CD14-positive monocyte (primary cell): ENCODE measurements at regions not wholly inside any gene's neighbourhood (a gene's known extent, or its start where the extent isn't known, plus 50 kb on each side); places are given as distances from the start of the nearest gene placed in this dataset.

Experiments
- DNase-seq, 3 donors: peaks; one replicate each; pipeline ENCODE4 v3.0.0-alpha.2; 2011 to 2022
- H2AFZ ChIP-seq: 2 replicates; pipeline ENCODE4 v1.6.0; 2012; ENCODE audit warnings: mild to moderate bottlenecking, low read depth, low read length, inconsistent platforms; ENCODE audit not compliant: insufficient read depth, poor library complexity, severe bottlenecking
- H3K27ac ChIP-seq, 2 donors: 1 replicate in 1 of 2; 2 replicates in 1 of 2; pipeline ENCODE4 v1.5.1; 2012 to 2013; ENCODE audit warnings: low read length in 2 of 2, control low read depth in 1 of 2, inconsistent platforms in 1 of 2, low read depth in 1 of 2, mild to moderate bottlenecking in 1 of 2
- H3K27me3 ChIP-seq, 2 donors: one replicate each; pipeline versions ENCODE4 v1.6.0 to v1.6.1; 2011 to 2013; ENCODE audit warnings: low read length in 2 of 2; ENCODE audit not compliant: control insufficient read depth in 2 of 2, insufficient read depth in 2 of 2
- H3K36me3 ChIP-seq, 2 donors: replicated peaks in 1 of 2; 1 replicate in 1 of 2; 2 replicates in 1 of 2; pipeline versions ENCODE4 v1.5.1 to v1.6.1; 2012 to 2013; ENCODE audit warnings: low read length in 2 of 2, control low read depth in 1 of 2, inconsistent platforms in 1 of 2, mild to moderate bottlenecking in 1 of 2; ENCODE audit not compliant: insufficient read depth in 2 of 2, control insufficient read depth in 1 of 2
- H3K4me1 ChIP-seq, 2 donors: 1 replicate in 1 of 2; 2 replicates in 1 of 2; pipeline versions ENCODE4 v1.5.1 to v1.6.1; 2012 to 2013; ENCODE audit warnings: low read length in 2 of 2, control low read depth in 1 of 2, inconsistent platforms in 1 of 2, mild to moderate bottlenecking in 1 of 2, moderate library complexity in 1 of 2; ENCODE audit not compliant: insufficient read depth in 2 of 2, control insufficient read depth in 1 of 2
- H3K4me2 ChIP-seq: replicated peaks from 2 replicates; pipeline ENCODE3; 2012; ENCODE audit warnings: low read length, moderate library complexity, mild to moderate bottlenecking; ENCODE audit not compliant: poor library complexity, severe bottlenecking; ENCODE audit errors: extremely low read depth
- H3K4me3 ChIP-seq, 3 experiments: fragments of 200-600 bp in 1 of 3; sonication (generic) in 1 of 3; replicated peaks in 1 of 3; 1 replicate in 2 of 3; 2 replicates in 1 of 3; pipeline ENCODE4 v1.5.1; 2011 to 2013; ENCODE audit warnings: low read length in 3 of 3, mild to moderate bottlenecking in 3 of 3, control low read depth in 2 of 3, low read depth in 2 of 3, inconsistent platforms in 1 of 3, moderate library complexity in 1 of 3
- H3K79me2 ChIP-seq: 2 replicates; pipeline ENCODE4 v1.6.0; 2012; ENCODE audit warnings: mild to moderate bottlenecking, control low read depth, inconsistent platforms, low read length, moderate library complexity; ENCODE audit not compliant: insufficient read depth
- H3K9ac ChIP-seq: 2 replicates; pipeline ENCODE4 v1.6.0; 2017; ENCODE audit warnings: low read length, mild to moderate bottlenecking; ENCODE audit not compliant: insufficient read depth, poor library complexity, severe bottlenecking
- H3K9me3 ChIP-seq, 2 donors: replicated peaks in 1 of 2; 1 replicate in 1 of 2; 2 replicates in 1 of 2; pipeline versions ENCODE4 v1.5.1 to v1.6.1; 2012 to 2013; ENCODE audit warnings: low read length in 2 of 2, control low read depth in 1 of 2; ENCODE audit not compliant: control insufficient read depth in 1 of 2, insufficient read depth in 1 of 2
- H4K20me1 ChIP-seq: 2 replicates; pipeline ENCODE4 v1.6.0; 2012; ENCODE audit warnings: mild to moderate bottlenecking, low read length, control low read depth, moderate library complexity; ENCODE audit not compliant: insufficient read depth
- H3K27ac Mint-ChIP-seq, 7 donors: one replicate each; pipeline ENCODE4 v1.8.0; 2020; ENCODE audit warnings: mild to moderate bottlenecking in 7 of 7, mixed read lengths in 7 of 7, moderate library complexity in 6 of 7, inconsistent platforms in 2 of 7
- H3K27me3 Mint-ChIP-seq, 3 donors: one replicate each; pipeline ENCODE4 v1.8.0; 2021 to 2022; ENCODE audit warnings: low read depth in 3 of 3, mild to moderate bottlenecking in 3 of 3, mixed read lengths in 3 of 3, moderate library complexity in 3 of 3, inconsistent platforms in 1 of 3
- H3K36me3 Mint-ChIP-seq, 2 donors: one replicate each; pipeline ENCODE4 v1.8.0; 2020; ENCODE audit warnings: mixed read lengths in 2 of 2, inconsistent platforms in 1 of 2, mild to moderate bottlenecking in 1 of 2
- H3K4me1 Mint-ChIP-seq: one replicate; pipeline ENCODE4 v1.8.0; 2020; ENCODE audit warnings: mild to moderate bottlenecking, mixed read lengths
- H3K4me3 Mint-ChIP-seq, 2 donors: one replicate each; pipeline ENCODE4 v1.8.0; 2020; ENCODE audit warnings: mild to moderate bottlenecking in 2 of 2, mixed read lengths in 2 of 2, moderate library complexity in 1 of 2
- H3K9me3 Mint-ChIP-seq, 7 donors: one replicate each; pipeline ENCODE4 v1.8.0; 2020 to 2022; ENCODE audit warnings: mixed read lengths in 7 of 7, mild to moderate bottlenecking in 6 of 7, moderate library complexity in 6 of 7, inconsistent platforms in 2 of 7
- WGBS: methylation state at CpG from one replicate; pipeline ENCODE4 v1.1.5; 2013; ENCODE audit warnings: missing lambda C conversion rate; ENCODE audit not compliant: insufficient coverage; 5-methylcytosine and 5-hydroxymethylcytosine counted together
- intact Hi-C, 2 donors: fragments of 100-400 bp; cut with micrococcal nuclease; formaldehyde crosslinking; loops; one replicate each; pipeline versions ENCODE4 v1.15.0 to v1.15.1; 2023
- TF ChIP-seq, protein P1 (sequence below): fragments of 200-600 bp; IDR thresholded peaks from one replicate; pipeline ENCODE4 v1.8.0; 2022; ENCODE audit warnings: antibody characterized with exemption, mild to moderate bottlenecking

DNA sequence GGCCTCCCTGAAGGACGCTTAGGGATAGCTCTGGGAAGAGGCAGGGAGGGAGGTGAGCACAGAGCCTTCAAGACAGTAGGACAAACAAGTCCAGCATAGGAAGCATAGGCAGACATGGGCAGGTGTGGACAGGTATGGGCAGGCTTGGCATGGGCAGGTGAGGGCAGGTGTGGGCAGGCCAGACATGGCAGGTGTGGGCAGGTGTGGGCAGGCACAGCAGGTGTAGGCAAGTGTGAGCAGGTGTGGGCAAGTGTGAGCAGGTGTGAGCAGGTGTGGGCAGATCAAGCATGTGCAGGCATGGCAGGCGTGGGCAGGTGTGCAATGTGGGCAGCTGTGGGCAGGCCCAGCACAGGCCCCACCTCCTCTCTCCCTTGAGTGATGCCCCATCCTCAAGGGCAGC, 148.8 kb upstream of the ZMIZ1 start:
- Histone ChIP-seq H3K36me3 (no peaks in the 10 kb centered on the region), H3K4me1 (no peaks in the 10 kb centered on the region), H3K27ac (no peak overlapping the region), H3K79me2 (no peaks in the 10 kb centered on the region), H3K9me3 (no peaks in the 10 kb centered on the region), H3K27me3 (no peaks in the 10 kb centered on the region), H3K4me3 (no peak overlapping the region), H4K20me1 (no peaks in the 10 kb centered on the region), H3K4me2 (no peak overlapping the region), H3K9ac (no peak overlapping the region), H2AFZ (no peak overlapping the region)
- no peak for DNase-seq
- H3K9me3 Mint-ChIP-seq = no peaks in the 10 kb centered on the region
- 80% methylated on average over 1 of the region's 2 CpGs for WGBS
- no peaks in the 10 kb centered on the region for H3K4me1 Mint-ChIP-seq
- TF ChIP-seq, protein P1, sequence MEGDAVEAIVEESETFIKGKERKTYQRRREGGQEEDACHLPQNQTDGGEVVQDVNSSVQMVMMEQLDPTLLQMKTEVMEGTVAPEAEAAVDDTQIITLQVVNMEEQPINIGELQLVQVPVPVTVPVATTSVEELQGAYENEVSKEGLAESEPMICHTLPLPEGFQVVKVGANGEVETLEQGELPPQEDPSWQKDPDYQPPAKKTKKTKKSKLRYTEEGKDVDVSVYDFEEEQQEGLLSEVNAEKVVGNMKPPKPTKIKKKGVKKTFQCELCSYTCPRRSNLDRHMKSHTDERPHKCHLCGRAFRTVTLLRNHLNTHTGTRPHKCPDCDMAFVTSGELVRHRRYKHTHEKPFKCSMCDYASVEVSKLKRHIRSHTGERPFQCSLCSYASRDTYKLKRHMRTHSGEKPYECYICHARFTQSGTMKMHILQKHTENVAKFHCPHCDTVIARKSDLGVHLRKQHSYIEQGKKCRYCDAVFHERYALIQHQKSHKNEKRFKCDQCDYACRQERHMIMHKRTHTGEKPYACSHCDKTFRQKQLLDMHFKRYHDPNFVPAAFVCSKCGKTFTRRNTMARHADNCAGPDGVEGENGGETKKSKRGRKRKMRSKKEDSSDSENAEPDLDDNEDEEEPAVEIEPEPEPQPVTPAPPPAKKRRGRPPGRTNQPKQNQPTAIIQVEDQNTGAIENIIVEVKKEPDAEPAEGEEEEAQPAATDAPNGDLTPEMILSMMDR = no peak
- H3K27me3 Mint-ChIP-seq = peaks cover 2 to 6% (median 6%) of the 10 kb centered on the region in 3 donors
- H3K36me3 Mint-ChIP-seq = no peaks in the 10 kb centered on the region
- H3K27ac Mint-ChIP-seq = no peak overlapping the region
- H3K4me3 Mint-ChIP-seq = no peak overlapping the region
- intact Hi-C loops = no loop called here

DNA sequence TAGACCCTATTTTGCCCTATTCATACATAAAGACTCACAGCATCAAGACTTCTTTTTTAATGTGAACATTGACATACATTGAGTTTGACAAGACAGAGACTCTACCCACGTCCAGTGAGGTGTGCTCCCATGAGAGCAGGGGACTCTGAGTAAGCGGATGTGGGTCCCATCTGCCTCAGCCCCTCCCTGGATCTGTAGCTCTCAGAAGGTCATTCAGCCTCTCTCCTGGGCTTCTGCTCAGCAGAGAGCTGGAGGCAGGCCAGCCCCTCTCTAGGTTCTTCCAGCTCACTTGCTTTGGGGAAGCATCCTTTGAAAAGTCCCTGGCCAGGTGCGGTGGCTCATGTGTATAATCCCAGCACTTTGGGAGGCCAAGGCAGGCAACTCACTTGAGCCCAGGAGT, 146.9 kb upstream of the ZMIZ1 start:
- no peaks in the 10 kb centered on the region for H4K20me1 ChIP-seq
- no peaks in the 10 kb centered on the region for H3K9me3 ChIP-seq
- H3K27ac ChIP-seq = no peak overlapping the region
- Mint-ChIP-seq H3K4me1 (no peaks in the 10 kb centered on the region), H3K36me3 (no peaks in the 10 kb centered on the region), H3K27me3 (peaks cover 0 to 6% (median 1%) of the 10 kb centered on the region in 3 donors), H3K4me3 (no peak overlapping the region), H3K27ac (no peak overlapping the region), H3K9me3 (no peaks in the 10 kb centered on the region)
- no peak overlapping the region for H3K4me3 ChIP-seq
- DNase-seq = no peak
- TF ChIP-seq, protein P1 = no peak
- WGBS = 90% methylated on average over 3 of the region's 3 CpGs
- no peaks in the 10 kb centered on the region for H3K36me3 ChIP-seq
- H3K79me2 ChIP-seq = no peaks in the 10 kb centered on the region
- H3K4me1 ChIP-seq = no peaks in the 10 kb centered on the region
- intact Hi-C loops = no loop called here
- no peaks in the 10 kb centered on the region for H3K27me3 ChIP-seq
- no peak overlapping the region for H3K4me2 ChIP-seq
- H2AFZ ChIP-seq = no peak overlapping the region
- no peak overlapping the region for H3K9ac ChIP-seq
